ENCODE measurements at regions not wholly inside any gene's neighbourhood (a gene's known extent, or its start where the extent isn't known, plus 50 kb on each side); places are given as distances from the start of the nearest gene placed in this dataset.

GRCh38 chr7:97680622-97681021, 51.3 kb upstream of the TAC1 start:
- no peak for TF ChIP-seq EZH2 (IDR thresholded peaks at IDR 0.05; ENCODE audit: low read depth)
- no peak for TF ChIP-seq CTCF (conservative IDR thresholded peaks at IDR 0.05)
